RPMI8226 (cell line): ENCODE measurements at regions not wholly inside any gene's neighbourhood (a gene's known extent, or its start where the extent isn't known, plus 50 kb on each side); places are given as distances from the start of the nearest gene placed in this dataset.

Source experiments
- DNase-seq: peaks from one replicate; pipeline ENCODE4 v3.0.0-alpha.2; 2015

DNA sequence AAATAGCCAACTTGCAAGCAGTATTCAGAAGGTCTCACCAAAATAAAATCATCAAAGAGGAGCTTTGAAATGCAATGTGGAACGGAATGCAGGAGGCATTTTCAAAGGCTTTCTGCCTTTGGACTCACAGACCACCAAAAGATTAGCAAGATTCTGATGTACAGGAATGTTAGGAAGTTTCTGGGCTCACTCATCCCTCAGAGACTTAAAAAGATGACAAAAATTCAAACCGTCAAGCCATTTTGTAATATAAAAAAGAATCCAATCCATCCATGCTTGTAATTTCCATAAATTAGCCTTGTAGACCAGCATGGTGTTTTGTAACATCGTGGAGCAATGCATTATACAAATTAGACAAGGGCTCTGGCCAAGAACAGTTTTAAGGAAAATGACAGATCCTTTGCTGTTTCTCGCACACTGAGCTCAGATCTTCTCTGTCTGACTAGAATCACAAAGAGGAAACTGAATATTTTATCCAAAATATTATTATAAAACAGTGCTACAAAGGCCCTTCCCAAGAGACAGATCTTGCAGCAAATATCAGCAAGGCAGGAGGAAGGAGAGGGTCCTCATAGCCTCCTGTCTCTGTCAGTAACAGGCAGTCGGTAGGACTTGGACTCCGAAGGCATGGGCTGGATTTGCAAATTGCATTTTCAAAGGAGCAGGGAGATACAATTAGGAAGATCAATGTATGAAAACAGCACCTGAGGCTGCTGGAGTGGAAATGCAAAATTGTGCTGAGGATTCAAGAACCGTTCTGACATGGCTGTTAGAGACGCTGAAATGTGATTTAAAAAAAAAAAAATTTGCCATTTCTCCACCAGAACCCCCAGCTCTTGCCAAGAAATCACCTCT, 57.4 kb upstream of the NRP1 start:
- no peak for DNase-seq

DNA sequence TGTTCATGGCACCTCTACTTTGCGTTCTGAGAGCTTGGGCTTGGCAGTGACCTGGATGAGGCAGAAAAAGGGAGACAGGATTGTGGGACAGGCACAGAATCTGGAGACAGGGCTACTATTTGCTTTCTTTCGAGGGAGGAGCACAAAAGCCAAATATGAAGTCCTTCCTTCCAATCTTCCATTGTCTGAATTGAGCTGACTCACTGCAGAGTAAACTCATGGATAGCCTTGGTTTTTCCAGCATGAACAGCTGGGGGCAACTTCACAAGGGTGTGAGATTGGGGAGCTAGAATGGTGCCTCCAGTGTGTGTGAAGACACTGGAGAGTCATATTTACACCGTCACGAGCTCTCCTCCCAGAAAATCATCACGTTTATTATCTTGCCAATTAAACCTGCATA, 55.6 kb upstream of the NRP1 start:
- no peak for DNase-seq

DNA sequence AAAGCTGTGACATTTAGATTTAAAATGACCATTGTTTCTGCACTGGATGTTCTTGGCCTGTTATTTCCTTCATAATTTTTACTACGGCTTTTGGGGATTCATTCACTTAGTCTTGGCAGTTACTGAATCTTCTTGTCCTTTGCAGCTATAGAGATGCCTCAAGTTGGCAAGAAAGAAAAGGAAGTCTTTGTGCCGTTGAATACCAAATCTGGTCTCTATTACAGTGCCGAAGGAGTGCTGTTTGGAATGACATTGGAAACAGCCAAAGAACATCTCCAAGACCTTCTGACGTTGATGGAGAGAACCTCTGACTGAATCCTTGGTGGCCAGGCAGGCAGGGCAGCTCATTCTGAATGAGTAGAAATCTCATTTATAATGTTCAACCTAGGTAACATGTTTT, 54.3 kb upstream of the NRP1 start:
- DNase-seq, result no peak

DNA sequence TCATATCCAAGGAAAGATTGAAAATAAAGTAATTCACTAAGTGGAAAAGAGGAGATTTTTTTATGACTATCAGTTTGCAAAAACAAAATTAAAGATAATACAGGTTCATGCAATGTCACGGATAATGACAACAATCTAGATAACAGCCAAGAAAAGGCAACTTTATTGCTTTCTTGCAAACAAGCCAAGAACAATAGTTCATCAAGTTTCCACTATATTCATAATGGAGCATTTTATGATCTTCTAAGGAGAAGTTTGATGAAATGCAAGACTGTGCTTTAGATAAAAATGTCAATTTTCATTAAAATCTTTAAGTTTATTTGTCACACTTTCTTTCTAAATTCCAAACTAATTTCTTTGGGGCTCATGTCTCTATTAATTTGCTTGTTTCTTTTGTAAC, 53.9 kb upstream of the NRP1 start:
- no peak for DNase-seq

DNA sequence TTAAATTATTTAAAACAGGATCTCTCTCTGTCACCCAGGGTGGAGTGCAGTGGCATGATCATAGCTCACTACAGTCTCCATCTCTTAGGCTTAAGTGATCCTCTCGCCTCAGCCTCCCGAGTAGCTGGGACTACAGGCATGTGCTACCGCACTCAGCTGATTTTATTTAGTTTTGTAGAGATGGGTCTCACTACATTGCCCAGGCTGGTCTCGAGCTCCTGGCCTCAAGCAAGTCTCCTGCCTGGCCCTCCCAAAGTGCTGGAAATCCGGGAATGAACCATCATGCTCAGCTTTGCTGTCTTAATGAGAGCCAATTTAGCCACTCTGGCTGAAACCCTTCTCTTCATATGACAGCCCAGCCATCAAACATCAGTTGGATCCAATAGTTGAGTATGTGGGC, 53.3 kb upstream of the NRP1 start:
- no peak for DNase-seq

DNA sequence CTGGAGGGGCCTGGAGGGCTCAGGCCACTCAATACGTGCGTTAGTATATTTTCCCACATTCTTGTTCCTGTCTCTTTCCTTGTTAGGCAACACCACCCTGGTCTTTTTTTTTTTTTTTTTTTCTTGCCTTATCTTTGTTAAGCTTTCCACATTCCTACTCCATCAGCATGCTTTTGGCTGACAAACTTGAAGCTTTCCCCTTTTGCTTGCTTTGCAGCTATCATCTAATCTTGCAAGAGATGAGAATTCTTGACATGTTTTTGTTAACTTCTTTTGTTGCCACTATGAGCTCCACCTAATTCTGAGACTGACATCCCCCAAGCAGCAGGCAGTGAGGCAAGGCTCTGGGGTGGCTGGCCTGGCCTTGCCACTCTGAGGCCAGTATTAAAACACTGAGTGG, 52.5 kb upstream of the NRP1 start:
- no peak for DNase-seq

DNA sequence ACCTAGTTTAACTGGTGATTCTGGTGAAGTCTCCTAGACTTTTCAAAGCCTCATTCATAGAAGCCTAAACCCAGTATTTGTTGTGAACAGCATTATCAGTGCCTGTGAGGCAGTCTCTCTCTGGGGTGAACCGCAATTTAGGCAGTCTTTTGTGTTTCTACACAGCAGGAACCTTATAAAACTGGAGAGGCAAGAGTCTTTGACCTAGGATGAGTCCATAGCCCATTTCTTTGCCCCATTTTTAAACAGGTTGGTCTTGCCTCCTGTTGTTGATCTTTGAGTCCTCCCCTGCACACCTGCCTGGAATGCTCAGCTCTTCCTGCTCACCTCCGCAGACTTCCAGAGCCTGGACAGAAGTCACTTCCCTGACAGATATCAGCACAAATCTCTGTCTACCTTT, 51.2 kb upstream of the NRP1 start:
- no peak for DNase-seq

DNA sequence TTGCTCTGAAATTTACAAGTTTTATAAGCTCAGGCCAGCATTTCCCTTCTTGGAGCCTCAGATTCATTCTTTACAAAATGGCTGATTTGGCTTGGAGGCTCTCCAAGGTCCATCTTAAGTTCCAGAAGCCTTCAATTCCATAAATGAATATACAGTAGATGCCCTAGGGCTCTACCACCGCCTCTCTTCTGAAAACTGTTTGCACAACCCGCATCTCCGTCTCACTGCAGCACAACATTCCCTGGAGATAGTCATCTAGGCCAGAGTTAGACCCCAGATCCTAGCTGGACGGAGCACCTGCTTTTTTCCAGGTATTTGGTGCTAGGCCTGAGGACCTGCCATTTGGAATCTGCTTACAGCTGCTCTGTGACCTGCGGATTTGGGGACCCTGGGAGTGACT, 50.5 kb upstream of the NRP1 start:
- no peak for DNase-seq
